ENCODE measurements at regions not wholly inside any gene's neighbourhood (a gene's known extent, or its start where the extent isn't known, plus 50 kb on each side); places are given as distances from the start of the nearest gene placed in this dataset.

DNA sequence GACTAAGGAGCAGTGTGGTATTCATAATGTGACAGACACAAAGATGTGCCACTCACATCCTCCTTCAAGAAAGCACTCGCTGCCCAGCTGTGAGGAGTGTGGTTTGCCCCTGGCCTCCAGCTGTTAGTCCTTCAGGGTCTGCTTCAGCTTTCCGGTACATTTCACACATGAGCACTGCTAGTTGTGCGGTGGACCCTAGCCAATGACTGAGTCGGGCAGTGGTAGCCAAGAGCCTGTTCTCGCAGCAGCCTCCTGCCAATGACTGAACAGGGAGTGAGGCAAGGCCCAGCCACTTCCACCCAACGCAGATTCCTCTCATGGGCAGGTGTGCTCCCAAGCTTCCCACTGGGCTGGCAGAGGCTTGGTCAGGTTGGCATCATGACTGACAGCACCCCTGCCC is 254.3 kb downstream of the RBM43 start:
- DNase-seq (ENCODE audit: low read depth): peak; percentile 14
- no peak for TF ChIP-seq CTCF (conservative IDR thresholded peaks at IDR 0.05; ENCODE audit: low read length)
- no peak overlapping the region for H3K4me3 ChIP-seq (ENCODE audit: low read length)

DNA sequence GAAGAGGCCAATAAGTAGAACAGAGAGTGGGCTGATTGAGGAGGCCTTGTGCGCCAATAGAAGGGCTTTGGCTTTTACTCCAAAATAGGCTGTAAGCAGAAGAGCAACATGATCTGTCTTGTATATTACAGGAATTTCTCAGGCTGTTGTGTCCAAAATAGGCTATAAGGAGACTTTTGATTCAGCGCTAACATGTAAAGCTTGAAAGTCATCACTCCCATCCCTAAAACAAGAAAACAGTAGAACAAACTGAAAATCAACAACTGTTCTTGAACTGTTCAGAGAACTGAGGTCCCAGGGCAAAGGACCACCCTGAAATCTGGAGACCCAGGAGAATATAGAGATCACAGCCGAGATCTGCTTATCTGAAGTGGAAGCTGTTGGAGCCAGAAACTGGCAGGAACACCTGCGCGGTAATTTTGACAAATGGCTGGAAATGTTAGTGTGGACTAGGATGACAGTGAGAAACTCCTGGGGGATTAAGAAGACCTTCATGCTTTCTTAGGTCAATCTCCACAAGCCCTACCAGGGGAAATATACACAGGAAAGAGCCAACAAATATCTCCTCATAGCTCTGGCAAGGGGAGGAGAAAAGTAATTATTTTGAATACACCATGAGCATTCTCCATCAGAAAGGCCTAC is 258.6 kb downstream of the RBM43 start:
- no peak for TF ChIP-seq CTCF (conservative IDR thresholded peaks at IDR 0.05; ENCODE audit: low read length)

DNA sequence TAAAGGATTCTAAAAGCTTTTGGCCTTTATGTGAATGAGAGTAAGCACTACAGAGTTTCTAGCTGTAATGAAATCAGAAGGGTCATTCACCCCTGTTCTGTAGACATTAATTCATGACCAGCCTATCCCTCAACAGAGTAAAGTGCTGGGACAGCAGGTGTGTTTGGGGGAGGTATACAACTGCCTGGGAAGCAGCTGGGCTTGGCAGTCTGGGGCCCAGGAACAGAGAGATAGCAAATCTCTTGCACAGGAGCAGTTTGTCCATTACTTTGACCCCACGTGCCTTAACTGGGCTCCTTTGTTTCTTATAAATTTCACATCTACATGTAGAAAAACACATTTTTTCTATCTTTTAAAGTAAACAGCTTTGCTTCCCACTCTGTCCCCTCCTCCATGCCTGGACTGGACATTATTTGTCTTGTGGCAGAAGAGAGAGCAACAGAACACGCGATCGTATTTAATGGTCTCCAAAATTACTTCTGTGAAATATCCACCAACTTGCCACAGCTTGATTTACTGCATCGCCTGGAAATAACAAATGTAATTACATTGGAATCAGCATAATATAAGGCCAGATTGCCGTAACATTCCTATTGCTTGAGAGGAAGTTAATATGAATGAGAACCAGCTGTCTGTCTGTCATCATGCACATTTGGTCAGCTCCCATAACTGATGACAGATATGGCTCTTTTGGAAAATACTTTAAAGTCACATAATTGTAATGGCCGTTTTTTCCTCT is 263.8 kb downstream of the RBM43 start:
- no peak overlapping the region for H3K4me3 ChIP-seq (ENCODE audit: low read length)

More for the DNA sequence above, 258.6 kb downstream of the RBM43 start:
- no peak for DNase-seq (ENCODE audit: low read depth)
- H3K4me3 ChIP-seq (ENCODE audit: low read length): no peak overlapping the region

DNA sequence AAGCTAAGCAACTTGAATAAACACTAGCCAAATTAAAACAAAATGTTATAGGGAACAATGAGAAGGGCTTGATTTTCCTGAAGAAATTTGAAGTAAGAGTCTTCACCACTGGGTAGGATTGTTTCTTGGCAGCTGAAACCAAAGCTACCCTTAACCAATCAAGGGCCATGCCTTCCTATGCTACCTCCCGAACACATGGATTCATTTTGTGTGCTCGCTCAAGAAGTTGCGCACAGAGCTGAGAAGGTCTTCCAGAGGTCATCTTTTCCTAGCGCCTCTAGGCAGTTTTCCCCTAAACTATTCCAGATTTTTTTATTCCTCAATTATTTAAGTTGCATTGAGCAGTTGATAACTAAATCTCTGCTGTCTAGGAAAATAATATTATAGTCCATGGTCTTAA is 264.6 kb downstream of the RBM43 start:
- H3K4me3 ChIP-seq (ENCODE audit: low read length): no peak overlapping the region
- TF ChIP-seq CTCF (conservative IDR thresholded peaks at IDR 0.05; ENCODE audit: low read length): no peak
- DNase-seq (ENCODE audit: low read depth): peak; percentile 80

More for the DNA sequence above, 263.8 kb downstream of the RBM43 start:
- no peak for TF ChIP-seq CTCF (conservative IDR thresholded peaks at IDR 0.05; ENCODE audit: low read length)
- peak; percentile 97 for DNase-seq (ENCODE audit: low read depth)

DNA sequence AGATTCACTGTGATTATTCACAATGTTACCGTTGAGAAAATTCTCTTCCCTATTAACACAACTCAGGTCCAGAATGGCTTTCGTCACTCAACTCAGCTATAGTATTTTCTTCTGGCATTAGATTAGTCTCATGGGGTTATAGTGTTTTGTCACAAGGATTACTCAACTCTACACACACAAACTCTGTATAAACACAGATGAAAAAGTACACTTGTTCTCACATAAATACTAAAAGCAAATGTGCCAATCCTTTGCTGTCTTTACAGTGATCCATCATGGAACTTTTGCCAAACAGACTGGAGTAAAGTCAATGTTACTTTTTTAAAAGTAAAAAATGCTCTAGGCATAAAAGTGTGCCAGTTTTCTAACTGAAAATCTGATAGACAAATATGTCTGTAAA is 267.6 kb downstream of the RBM43 start:
- no peak overlapping the region for H3K4me3 ChIP-seq (ENCODE audit: low read length)
- TF ChIP-seq CTCF (conservative IDR thresholded peaks at IDR 0.05; ENCODE audit: low read length): no peak
- DNase-seq (ENCODE audit: low read depth): peak; percentile 62

DNA sequence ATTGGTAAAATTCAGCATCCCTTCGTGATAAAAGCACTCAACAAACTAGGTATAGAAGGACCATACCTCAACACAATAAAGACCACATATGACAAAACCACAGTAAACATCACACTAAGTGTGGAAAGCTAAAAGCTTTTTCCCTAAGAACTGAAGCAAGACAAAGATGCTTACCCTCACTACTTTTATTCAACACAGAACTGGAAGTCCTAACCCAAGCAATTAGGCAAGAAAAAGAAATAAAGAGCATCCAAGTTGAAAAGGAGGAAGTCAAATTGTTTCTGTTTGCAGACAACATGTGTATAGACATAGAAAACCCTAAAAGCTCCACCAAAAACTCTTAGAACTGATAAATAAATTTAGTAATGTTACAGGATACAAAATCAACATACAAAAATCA is 271.7 kb downstream of the RBM43 start:
- TF ChIP-seq CTCF (conservative IDR thresholded peaks at IDR 0.05; ENCODE audit: low read length): no peak
- DNase-seq (ENCODE audit: low read depth): no peak
- no peak overlapping the region for H3K4me3 ChIP-seq (ENCODE audit: low read length)

GRCh38 chr2:150985741-150986140 is 275.9 kb downstream of the RBM43 start:
- no peak overlapping the region for H3K4me3 ChIP-seq (ENCODE audit: low read length)
- TF ChIP-seq CTCF (conservative IDR thresholded peaks at IDR 0.05; ENCODE audit: low read length): no peak
- DNase-seq (ENCODE audit: low read depth): no peak

All from AG10803 (cell line).